ENCODE measurements at regions not wholly inside any gene's neighbourhood (a gene's known extent, or its start where the extent isn't known, plus 50 kb on each side); places are given as distances from the start of the nearest gene placed in this dataset.

DNA sequence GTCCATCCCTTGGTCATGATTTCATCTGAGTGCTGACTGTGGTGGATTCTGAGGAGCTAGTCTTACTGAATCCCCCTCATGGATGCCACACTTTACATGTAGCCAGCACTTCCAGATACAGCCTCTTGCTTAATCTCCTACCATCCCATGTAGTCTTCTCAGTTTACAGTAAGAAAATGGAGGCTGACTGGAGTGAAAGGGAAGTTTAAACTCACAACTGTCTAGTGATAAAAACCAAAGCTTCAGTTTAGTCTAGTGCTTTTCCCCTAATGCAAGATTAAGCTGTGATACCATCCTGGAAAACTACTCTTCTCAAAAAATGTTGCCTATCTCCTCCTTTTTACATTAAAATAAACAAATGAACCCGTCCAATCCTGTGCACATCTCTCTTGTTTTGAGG is 146.8 kb upstream of the HES1 start:
- TF ChIP-seq, protein P1, sequence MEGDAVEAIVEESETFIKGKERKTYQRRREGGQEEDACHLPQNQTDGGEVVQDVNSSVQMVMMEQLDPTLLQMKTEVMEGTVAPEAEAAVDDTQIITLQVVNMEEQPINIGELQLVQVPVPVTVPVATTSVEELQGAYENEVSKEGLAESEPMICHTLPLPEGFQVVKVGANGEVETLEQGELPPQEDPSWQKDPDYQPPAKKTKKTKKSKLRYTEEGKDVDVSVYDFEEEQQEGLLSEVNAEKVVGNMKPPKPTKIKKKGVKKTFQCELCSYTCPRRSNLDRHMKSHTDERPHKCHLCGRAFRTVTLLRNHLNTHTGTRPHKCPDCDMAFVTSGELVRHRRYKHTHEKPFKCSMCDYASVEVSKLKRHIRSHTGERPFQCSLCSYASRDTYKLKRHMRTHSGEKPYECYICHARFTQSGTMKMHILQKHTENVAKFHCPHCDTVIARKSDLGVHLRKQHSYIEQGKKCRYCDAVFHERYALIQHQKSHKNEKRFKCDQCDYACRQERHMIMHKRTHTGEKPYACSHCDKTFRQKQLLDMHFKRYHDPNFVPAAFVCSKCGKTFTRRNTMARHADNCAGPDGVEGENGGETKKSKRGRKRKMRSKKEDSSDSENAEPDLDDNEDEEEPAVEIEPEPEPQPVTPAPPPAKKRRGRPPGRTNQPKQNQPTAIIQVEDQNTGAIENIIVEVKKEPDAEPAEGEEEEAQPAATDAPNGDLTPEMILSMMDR (IDR thresholded peaks at IDR 0.05; ENCODE audit: low read depth, low read length, poor library complexity, severe bottlenecking) = no peak
- no peak for TF ChIP-seq EZH2phosphoT487 (IDR thresholded peaks at IDR 0.05; ENCODE audit: borderline replicate concordance, low read length)
